ENCODE measurements at regions not wholly inside any gene's neighbourhood (a gene's known extent, or its start where the extent isn't known, plus 50 kb on each side); places are given as distances from the start of the nearest gene placed in this dataset.

GRCh38 chr1:193929374-193930033, 743.1 kb upstream of the B3GALT2 start:
- TF ChIP-seq CTCF (IDR thresholded peaks at IDR 0.05; ENCODE audit: extremely low read depth in 1 of 2, insufficient read depth in 1 of 2, low read depth in 1 of 2, low read length in 2 of 2) (no peak), EZH2 (IDR thresholded peaks at IDR 0.05; ENCODE audit: borderline replicate concordance, low read depth, low read length, severe bottlenecking) (no peak), MAX (IDR thresholded peaks at IDR 0.05; ENCODE audit: insufficient read depth, insufficient read length) (no peak), POLR2A (IDR thresholded peaks at IDR 0.05; ENCODE audit: low read depth, low read length) (no peak), MYC (IDR thresholded peaks at IDR 0.05; ENCODE audit: low read depth, low read length) (no peak), POLR2AphosphoS5 (IDR thresholded peaks at IDR 0.05; ENCODE audit: insufficient read depth, low read depth, low read length) (no peak)
